Chondrocyte (in vitro differentiated cells): ENCODE measurements at regions not wholly inside any gene's neighbourhood (a gene's known extent, or its start where the extent isn't known, plus 50 kb on each side); places are given as distances from the start of the nearest gene placed in this dataset.

ENCODE experiments used
- DNase-seq: peaks from one replicate; pipeline ENCODE4 v3.0.0; 2021; ENCODE audit warnings: mixed read lengths, low spot score
- H3K27ac Mint-ChIP-seq: one replicate; pipeline ENCODE4 v1.8.0; 2021; ENCODE audit warnings: mild to moderate bottlenecking, moderate library complexity, mixed read lengths; ENCODE audit not compliant: unreplicated experiment
- H3K27me3 Mint-ChIP-seq: 2 replicates; pipeline ENCODE4 v1.8.0; 2021; ENCODE audit warnings: low read depth, mixed read lengths
- H3K36me3 Mint-ChIP-seq: 2 replicates; pipeline ENCODE4 v1.8.0; 2021; ENCODE audit warnings: low read depth, mixed read lengths
- H3K4me1 Mint-ChIP-seq: 2 replicates; pipeline ENCODE4 v1.8.0; 2021; ENCODE audit warnings: low read depth, mild to moderate bottlenecking, mixed read lengths
- H3K4me3 Mint-ChIP-seq: one replicate; pipeline ENCODE4 v1.8.0; 2021; ENCODE audit warnings: mild to moderate bottlenecking, moderate library complexity, mixed read lengths; ENCODE audit not compliant: unreplicated experiment
- H3K9me3 Mint-ChIP-seq: 2 replicates; pipeline ENCODE4 v1.8.0; 2021; ENCODE audit warnings: low read depth, mixed read lengths
- CTCF ChIP-seq: fragments of 200-600 bp; sonication (generic); IDR thresholded peaks from 2 replicates; pipeline ENCODE4 v1.5.0; 2021; ENCODE audit warnings: antibody characterized with exemption, mild to moderate bottlenecking, moderate library complexity

GRCh38 chr2:17179145-17179808 lies 339.0 kb downstream of the RAD51AP2 start:
- no peaks in the 10 kb centered on the region for H3K9me3 Mint-ChIP-seq
- H3K27me3 Mint-ChIP-seq, result peaks cover 6% of the 10 kb centered on the region

GRCh38 chr2:17177088-17177487 lies 341.2 kb downstream of the RAD51AP2 start:
- no peaks in the 10 kb centered on the region for H3K4me1 Mint-ChIP-seq
- TF ChIP-seq CTCF, result no peak
- DNase-seq, result no peak
- no peak overlapping the region for H3K27ac Mint-ChIP-seq
- H3K27me3 Mint-ChIP-seq, result peaks cover 6% of the 10 kb centered on the region
- H3K4me3 Mint-ChIP-seq, result no peak overlapping the region
- H3K9me3 Mint-ChIP-seq, result no peaks in the 10 kb centered on the region
- no peaks in the 10 kb centered on the region for H3K36me3 Mint-ChIP-seq

More at GRCh38 chr2:17179145-17179808, 339.0 kb downstream of the RAD51AP2 start:
- Mint-ChIP-seq H3K36me3 (no peaks in the 10 kb centered on the region), H3K4me1 (no peaks in the 10 kb centered on the region), H3K4me3 (no peak overlapping the region), H3K27ac (no peak overlapping the region)
- TF ChIP-seq CTCF, result no peak
- DNase-seq, result no peak

GRCh38 chr2:17171446-17172049 lies 346.7 kb downstream of the RAD51AP2 start:
- no peak for DNase-seq
- Mint-ChIP-seq H3K9me3 (no peaks in the 10 kb centered on the region), H3K27ac (peak overlapping the region; percentile 23), H3K4me3 (no peak overlapping the region), H3K36me3 (no peaks in the 10 kb centered on the region), H3K4me1 (no peaks in the 10 kb centered on the region), H3K27me3 (peaks cover 11% of the 10 kb centered on the region)
- TF ChIP-seq CTCF, result peak; percentile 63

- H3K36me3 Mint-ChIP-seq, result no peaks in the 10 kb centered on the region
- no peak for DNase-seq
- H3K27me3 Mint-ChIP-seq, result peaks cover 4% of the 10 kb centered on the region
- no peaks in the 10 kb centered on the region for H3K9me3 Mint-ChIP-seq
- H3K4me1 Mint-ChIP-seq, result no peaks in the 10 kb centered on the region
- no peak overlapping the region for H3K27ac Mint-ChIP-seq
- no peak overlapping the region for H3K4me3 Mint-ChIP-seq
- no peak for TF ChIP-seq CTCF
Measured at GRCh38 chr2:17166506-17166905, 351.7 kb downstream of the RAD51AP2 start.

- no peaks in the 10 kb centered on the region for H3K9me3 Mint-ChIP-seq
- H3K27ac Mint-ChIP-seq, result no peak overlapping the region
- no peaks in the 10 kb centered on the region for H3K27me3 Mint-ChIP-seq
- H3K36me3 Mint-ChIP-seq, result no peaks in the 10 kb centered on the region
- no peak for TF ChIP-seq CTCF
- H3K4me1 Mint-ChIP-seq, result no peaks in the 10 kb centered on the region
- no peak for DNase-seq
- no peak overlapping the region for H3K4me3 Mint-ChIP-seq
Measured at GRCh38 chr2:17164550-17164949, 353.7 kb downstream of the RAD51AP2 start.
